Suprapubic skin (tissue), 4 donors: ENCODE measurements at regions not wholly inside any gene's neighbourhood (a gene's known extent, or its start where the extent isn't known, plus 50 kb on each side); places are given as distances from the start of the nearest gene placed in this dataset.

Experiments used
- CTCF ChIP-seq, 2 donors: fragments of 200-600 bp in 1 of 2; fragments of 450-650 bp in 1 of 2; sonication (generic) in 1 of 2; IDR thresholded peaks; one replicate each; pipeline ENCODE4 v1.5.1; 2016 to 2019; ENCODE audit warnings: antibody characterized with exemption in 2 of 2, mild to moderate bottlenecking in 1 of 2, moderate library complexity in 1 of 2
- EP300 ChIP-seq: sonication (generic); formaldehyde crosslinking; IDR thresholded peaks from one replicate; pipeline ENCODE4 v1.6.1; 2017; ENCODE audit warnings: antibody characterized with exemption
- POLR2A ChIP-seq, 2 donors: fragments of 450-650 bp; IDR thresholded peaks; one replicate each; pipeline ENCODE4 v1.6.1; 2017; ENCODE audit warnings: antibody characterized with exemption in 2 of 2, mild to moderate bottlenecking in 2 of 2, moderate library complexity in 2 of 2
- POLR2AphosphoS5 ChIP-seq, 3 donors: sonication (generic); formaldehyde crosslinking; IDR thresholded peaks; one replicate each; pipeline ENCODE4 v1.6.1; 2017; ENCODE audit warnings: antibody characterized with exemption in 3 of 3

GRCh38 chr1:216778737-216779136 lies 55.5 kb upstream of the ESRRG start:
- TF ChIP-seq POLR2A (IDR thresholded peaks at IDR 0.05) (no peak), EP300 (no peak), CTCF (IDR thresholded peaks at IDR 0.05) (no peak), POLR2AphosphoS5 (IDR thresholded peaks at IDR 0.05) (no peak)
